Hepatocyte (in vitro differentiated cells): ENCODE measurements at regions not wholly inside any gene's neighbourhood (a gene's known extent, or its start where the extent isn't known, plus 50 kb on each side); places are given as distances from the start of the nearest gene placed in this dataset.

ENCODE experiments used
- CTCF ChIP-seq: fragments of 200-600 bp; sonication (generic); IDR thresholded peaks from 2 replicates; pipeline ENCODE4 v1.5.1; 2016; ENCODE audit warnings: antibody characterized with exemption, mild to moderate bottlenecking; ENCODE audit not compliant: poor library complexity
- EZH2 ChIP-seq: fragments of 200-600 bp; sonication (generic); IDR thresholded peaks from 2 replicates; pipeline ENCODE4 v1.6.1; 2016; ENCODE audit warnings: antibody characterized with exemption, mild to moderate bottlenecking, borderline replicate concordance
- EZH2phosphoT487 ChIP-seq: fragments of 200-600 bp; sonication (generic); IDR thresholded peaks from one replicate; pipeline ENCODE4 v1.6.1; 2018; ENCODE audit warnings: antibody characterized with exemption, mild to moderate bottlenecking, low read depth, moderate library complexity; ENCODE audit not compliant: unreplicated experiment, severe bottlenecking

- TF ChIP-seq CTCF (no peak), EZH2phosphoT487 (no peak), EZH2 (no peak)
These were observed 54.5 kb upstream of the LHX8 start for GRCh38 chr1:75079538-75080290.
